ENCODE measurements at regions not wholly inside any gene's neighbourhood (a gene's known extent, or its start where the extent isn't known, plus 50 kb on each side); places are given as distances from the start of the nearest gene placed in this dataset.
"Not testable (repeated sequence)": the region's sequence is repeated elsewhere in the genome, so short reads cannot be mapped to it uniquely, and the experiment has no call there.

- no peak for DNase-seq
Observed at GRCh38 chr11:123338997-123339752, 90.9 kb upstream of the GRAMD1B start.

GRCh38 chr11:123338266-123338800 is 91.7 kb upstream of the GRAMD1B start:
- DNase-seq: no peak

- DNase-seq: no peak
Observed at GRCh38 chr11:123334925-123335324, 95.1 kb upstream of the GRAMD1B start.

- DNase-seq: not testable (repeated sequence)
Observed at GRCh38 chr11:123332577-123332976, 97.5 kb upstream of the GRAMD1B start.

- DNase-seq: no peak
Observed at GRCh38 chr11:123330948-123331347, 99.1 kb upstream of the GRAMD1B start.

GRCh38 chr11:123330471-123330870 is 99.6 kb upstream of the GRAMD1B start:
- no peak for DNase-seq

- no peak for DNase-seq
Observed at GRCh38 chr11:123330071-123330470, 100.0 kb upstream of the GRAMD1B start.

GRCh38 chr11:123328281-123328867 is 101.7 kb upstream of the GRAMD1B start:
- DNase-seq: no peak

- DNase-seq: no peak
Observed at GRCh38 chr11:123325533-123325932, 104.5 kb upstream of the GRAMD1B start.

GRCh38 chr11:123323568-123323967 is 106.5 kb upstream of the GRAMD1B start:
- DNase-seq: no peak

GRCh38 chr11:123321636-123322035 is 108.4 kb upstream of the GRAMD1B start:
- DNase-seq: no peak

GRCh38 chr11:123318623-123319022 is 111.4 kb upstream of the GRAMD1B start:
- DNase-seq: no peak

- DNase-seq: not testable (repeated sequence)
Observed at GRCh38 chr11:123318132-123318531, 111.9 kb upstream of the GRAMD1B start.

GRCh38 chr11:123316003-123316402 is 114.1 kb upstream of the GRAMD1B start:
- DNase-seq: no peak

- DNase-seq: no peak
Observed at GRCh38 chr11:123314972-123315371, 115.1 kb upstream of the GRAMD1B start.

GRCh38 chr11:123313262-123313661 is 116.8 kb upstream of the GRAMD1B start:
- DNase-seq: no peak

GRCh38 chr11:123308077-123308476 is 113.0 kb upstream of the CLMP start:
- peak; percentile 81 for DNase-seq

GRCh38 chr11:123307276-123307675 is 112.2 kb upstream of the CLMP start:
- DNase-seq: no peak

- DNase-seq: peak; percentile 57
Observed at GRCh38 chr11:123306531-123306930, 111.5 kb upstream of the CLMP start.

- DNase-seq: no peak
Observed at GRCh38 chr11:123305601-123306375, 110.7 kb upstream of the CLMP start.

GRCh38 chr11:123304828-123305466 is 109.9 kb upstream of the CLMP start:
- no peak for DNase-seq

- no peak for DNase-seq
Observed at GRCh38 chr11:123303924-123304323, 108.9 kb upstream of the CLMP start.

GRCh38 chr11:123302751-123303195 is 107.7 kb upstream of the CLMP start:
- no peak for DNase-seq
